Activated CD8-positive, alpha-beta memory T cell treated with anti-CD3 and anti-CD28 coated beads for 36 hours (primary cell): ENCODE measurements at regions not wholly inside any gene's neighbourhood (a gene's known extent, or its start where the extent isn't known, plus 50 kb on each side); places are given as distances from the start of the nearest gene placed in this dataset.
"Not testable (repeated sequence)": the region's sequence is repeated elsewhere in the genome, so short reads cannot be mapped to it uniquely, and the experiment has no call there.

Experiments used
- CTCF ChIA-PET: fragments of 350-600 bp; sonication (Branson Sonifier 250); formaldehyde crosslinking; loops from one replicate; lab custom pipeline; 2021; ENCODE audit warnings: antibody characterized with exemption; lab: Charles Lee
- POLR2A ChIA-PET: fragments of 350-600 bp; sonication (Branson Sonifier 250); formaldehyde crosslinking; loops from one replicate; lab custom pipeline; 2021; ENCODE audit warnings: antibody characterized with exemption; lab: Charles Lee

- CTCF ChIA-PET, POLR2A ChIA-PET: not testable (repeated sequence)
Measured at GRCh38 chr20:48493331-48493730, 334.5 kb downstream of the PREX1 start.

- POLR2A ChIA-PET, result no interaction called here
- CTCF ChIA-PET, result no interaction called here
Measured at GRCh38 chr20:48492715-48493070, 335.1 kb downstream of the PREX1 start.

GRCh38 chr20:48492015-48492714 lies 335.6 kb downstream of the PREX1 start:
- ChIA-PET POLR2A (no interaction called here), CTCF (no interaction called here)

GRCh38 chr20:48490961-48491831 lies 336.6 kb downstream of the PREX1 start:
- CTCF ChIA-PET, result no interaction called here
- POLR2A ChIA-PET, result no interaction called here

GRCh38 chr20:48490341-48490740 lies 337.5 kb downstream of the PREX1 start:
- POLR2A ChIA-PET, CTCF ChIA-PET: not testable (repeated sequence)

DNA sequence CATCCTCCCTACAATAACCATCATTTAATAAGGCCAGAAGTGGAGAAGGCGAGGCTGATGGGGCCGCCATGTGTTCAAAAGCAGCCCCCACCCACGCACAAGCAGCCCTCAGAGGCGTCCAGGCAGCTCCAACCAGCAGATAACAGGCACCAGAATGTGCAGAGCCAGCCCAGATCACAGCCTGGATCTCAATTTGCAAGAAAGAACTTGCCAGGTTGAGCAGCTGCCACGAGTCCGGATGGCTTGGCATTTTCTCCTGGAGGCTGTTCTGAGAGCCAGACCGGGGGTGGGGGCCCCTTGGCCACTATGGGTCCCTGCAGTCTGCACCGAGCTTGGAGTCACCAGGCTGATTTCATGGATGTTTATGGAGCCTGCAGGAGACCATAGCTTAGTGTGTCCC lies 338.1 kb downstream of the PREX1 start:
- CTCF ChIA-PET, result no interaction called here

GRCh38 chr20:48489046-48489463 lies 338.7 kb downstream of the PREX1 start:
- ChIA-PET POLR2A (no interaction called here), CTCF (no interaction called here)

More for the DNA sequence above, 338.1 kb downstream of the PREX1 start:
- POLR2A ChIA-PET, result no interaction called here

DNA sequence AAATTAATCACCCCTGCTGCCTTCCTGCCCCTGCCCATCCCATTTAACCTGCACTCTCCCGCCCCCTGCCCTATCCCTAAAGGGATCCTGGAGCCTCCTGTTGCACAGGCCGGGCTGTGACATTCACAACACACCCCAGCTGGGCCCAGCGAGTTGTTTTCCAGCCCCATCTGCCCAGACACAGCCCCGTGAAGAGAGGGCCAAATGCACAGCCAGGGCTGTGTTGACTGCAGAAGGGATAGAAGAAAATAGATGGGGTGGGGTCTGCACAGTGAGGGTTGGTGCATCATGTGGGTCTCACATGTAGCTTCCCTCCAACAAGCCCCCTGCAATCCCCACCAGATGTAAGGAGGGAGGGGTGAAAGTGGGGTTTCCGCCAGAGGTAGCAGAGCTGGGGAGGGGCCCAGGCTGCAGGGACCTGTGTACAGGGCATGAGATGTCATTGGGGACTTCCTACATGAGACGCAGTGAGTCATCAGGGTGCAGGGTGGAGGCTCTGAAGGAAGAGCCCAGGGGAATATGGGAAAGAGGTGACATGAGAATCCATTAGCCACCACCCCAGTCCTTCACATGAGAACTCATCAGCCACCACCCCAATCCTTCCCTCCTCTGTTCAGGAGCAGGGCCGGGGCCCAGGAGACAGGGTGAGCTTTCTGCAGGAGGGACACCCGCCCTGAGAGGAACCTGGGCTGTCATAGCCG lies 339.3 kb downstream of the PREX1 start:
- POLR2A ChIA-PET, CTCF ChIA-PET: not testable (repeated sequence)

DNA sequence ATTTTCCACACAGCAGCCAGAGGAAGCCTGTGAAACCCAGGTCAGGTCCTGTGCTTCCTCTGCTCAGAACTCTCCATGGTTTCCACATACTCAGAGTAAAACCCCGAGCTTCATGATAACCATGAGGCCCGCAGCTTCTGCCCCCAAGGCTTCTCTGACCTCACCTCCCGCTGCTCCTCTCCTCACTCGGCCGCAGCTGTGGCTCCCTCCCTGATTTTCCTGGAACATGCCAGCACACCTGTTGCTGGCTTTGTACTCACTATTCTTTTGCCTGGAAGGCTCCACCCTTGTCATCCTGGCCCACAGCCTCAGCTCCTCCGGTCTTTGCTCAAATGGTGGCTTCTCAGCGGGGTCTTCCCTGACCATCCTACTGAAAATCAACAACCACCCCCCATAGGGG lies 341.7 kb downstream of the PREX1 start:
- CTCF ChIA-PET, result no interaction called here
- POLR2A ChIA-PET, result no interaction called here

GRCh38 chr20:48485153-48485552 lies 342.6 kb downstream of the PREX1 start:
- POLR2A ChIA-PET, CTCF ChIA-PET: not testable (repeated sequence)

DNA sequence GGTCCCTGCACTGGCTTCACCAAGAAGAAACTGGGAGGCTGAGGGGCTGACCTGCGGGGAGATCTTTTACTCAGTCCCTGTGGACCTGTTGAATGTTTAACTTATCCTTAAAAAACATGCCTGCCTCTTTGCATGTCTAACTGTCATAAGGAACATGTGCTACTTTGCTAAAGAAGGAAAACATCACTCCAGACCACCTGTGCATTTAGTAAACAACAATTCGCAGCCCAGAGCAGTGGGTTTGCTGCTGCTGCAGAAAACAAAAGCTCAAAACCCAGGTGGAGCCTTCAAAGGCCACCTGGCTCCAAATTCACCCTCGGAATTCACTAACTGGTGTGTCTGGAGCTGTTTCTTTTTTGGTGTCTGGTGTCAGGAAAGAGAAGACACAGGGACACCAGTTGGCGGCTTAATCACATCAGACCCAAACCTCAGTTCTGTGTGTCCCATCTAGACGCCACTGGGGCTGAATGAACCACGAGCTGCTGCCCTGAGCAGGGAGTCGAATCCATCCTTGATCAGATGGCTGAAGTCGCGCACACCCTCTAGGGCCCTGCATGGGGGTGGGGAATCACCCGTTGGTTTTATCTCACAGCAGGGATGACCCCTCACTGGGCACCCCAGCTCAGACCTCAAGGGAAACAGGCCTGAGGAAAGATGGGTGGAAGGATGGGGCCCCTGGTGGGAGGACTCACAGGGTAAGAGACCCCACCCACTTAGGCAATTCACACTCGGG lies 344.3 kb downstream of the PREX1 start:
- POLR2A ChIA-PET, result no interaction called here
- CTCF ChIA-PET, result no interaction called here

GRCh38 chr20:48482790-48483189 lies 345.0 kb downstream of the PREX1 start:
- POLR2A ChIA-PET, result no interaction called here
- CTCF ChIA-PET, result no interaction called here

- ChIA-PET POLR2A (no interaction called here), CTCF (no interaction called here)
Measured at GRCh38 chr20:48480216-48480772, 347.5 kb downstream of the PREX1 start.

DNA sequence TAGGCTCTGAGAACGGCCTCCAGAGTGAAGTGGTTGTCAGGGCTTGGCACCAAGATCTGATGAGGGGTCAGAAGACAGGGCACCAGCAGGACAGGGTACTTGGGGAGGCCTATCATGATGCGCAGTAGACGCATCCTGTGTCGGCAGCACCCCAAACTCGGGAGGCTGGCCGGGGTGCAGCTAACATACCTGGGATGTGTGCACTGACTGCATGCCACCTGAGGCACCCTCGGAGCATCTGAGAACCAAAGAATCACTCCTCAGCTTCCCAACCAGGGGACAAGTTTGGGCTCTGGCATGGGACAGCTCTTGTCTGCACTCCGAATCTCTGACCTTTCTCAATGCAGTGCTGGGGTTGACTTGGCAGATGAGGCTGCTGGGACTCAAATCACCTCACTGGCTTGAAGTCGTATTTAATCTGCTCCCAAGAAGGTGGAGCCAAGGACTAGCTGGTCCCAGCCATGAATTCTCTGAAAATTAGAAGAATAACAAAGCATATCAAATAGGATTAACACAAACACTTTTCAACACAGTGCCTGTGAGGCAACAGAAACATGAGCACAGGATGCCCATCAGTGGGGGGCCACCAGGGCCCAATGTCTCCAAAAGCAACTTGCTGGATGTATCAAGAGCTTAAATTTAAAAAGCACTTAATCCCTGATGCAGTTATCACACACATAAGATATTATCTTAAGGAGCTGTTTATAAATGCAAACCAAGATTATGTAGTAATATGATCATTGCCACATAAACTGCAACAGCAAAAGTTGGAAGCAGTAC lies 348.8 kb downstream of the PREX1 start:
- POLR2A ChIA-PET, result no interaction called here
- CTCF ChIA-PET, result no interaction called here

GRCh38 chr20:48478370-48478769 lies 349.4 kb downstream of the PREX1 start:
- ChIA-PET CTCF (no interaction called here), POLR2A (no interaction called here)

DNA sequence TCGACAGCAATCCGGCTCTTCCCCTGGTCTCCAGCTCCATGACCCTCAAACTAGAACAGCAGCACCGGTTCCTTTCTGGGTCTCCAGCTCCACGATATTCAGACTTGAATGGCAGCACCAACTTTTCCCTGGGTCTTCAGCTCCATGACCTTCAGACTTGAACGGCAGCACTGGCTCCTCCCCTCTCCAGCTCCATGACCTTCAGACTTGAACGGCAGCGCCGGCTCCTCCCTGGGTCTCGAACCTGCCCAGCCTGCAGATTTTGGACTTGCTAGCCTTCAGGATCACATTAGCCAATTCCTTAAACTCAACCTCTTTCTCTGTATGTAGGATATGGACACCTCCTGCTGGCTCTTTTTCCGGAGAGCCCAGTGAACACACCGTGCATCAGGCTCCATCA lies 350.9 kb downstream of the PREX1 start:
- POLR2A ChIA-PET, result no interaction called here
- CTCF ChIA-PET, result no interaction called here

GRCh38 chr20:48474022-48474421 lies 353.8 kb downstream of the PREX1 start:
- ChIA-PET POLR2A (interaction anchor here (0.5 kb wide), 1 partner anchor 149 kb away, joined by 3 read pairs; no protein-coding TSS in a partner anchor), CTCF (no interaction called here)

DNA sequence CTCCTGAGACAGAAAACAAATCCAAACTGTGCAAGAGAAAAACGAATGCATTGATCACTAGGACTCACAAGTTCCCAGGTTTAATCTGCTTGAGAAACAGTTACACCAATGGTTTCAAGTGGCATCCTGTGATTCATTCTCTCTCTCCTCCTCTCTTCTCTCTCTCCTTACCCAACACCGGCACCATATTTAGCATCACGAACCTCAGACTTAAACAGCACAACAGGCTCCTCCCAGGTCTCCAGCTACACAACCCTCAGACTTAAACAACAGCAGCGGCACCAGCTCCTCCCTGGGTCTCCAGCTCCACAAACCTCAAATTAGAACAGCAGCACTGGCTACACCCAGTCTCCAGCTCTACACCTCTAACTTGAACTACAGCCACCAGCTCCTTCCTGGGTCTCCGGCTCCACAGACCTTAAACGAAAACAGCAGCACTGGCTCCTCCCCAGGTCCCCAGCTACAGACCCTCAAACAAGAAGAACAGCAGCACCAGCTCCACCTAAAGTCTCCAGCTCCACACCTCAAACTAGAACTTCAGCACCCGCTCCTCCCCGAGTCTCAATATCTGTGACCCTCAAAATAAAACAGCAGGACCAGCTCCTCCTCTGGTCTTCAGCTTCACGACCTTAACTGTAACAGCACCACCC lies 355.9 kb downstream of the PREX1 start:
- CTCF ChIA-PET, result interaction anchor here (0.6 kb wide), 1 partner anchor 126 kb away, joined by 3 read pairs; no protein-coding TSS in a partner anchor
- POLR2A ChIA-PET, result no interaction called here
